ENCODE measurements at regions not wholly inside any gene's neighbourhood (a gene's known extent, or its start where the extent isn't known, plus 50 kb on each side); places are given as distances from the start of the nearest gene placed in this dataset.
"Not testable (repeated sequence)": the region's sequence is repeated elsewhere in the genome, so short reads cannot be mapped to it uniquely, and the experiment has no call there.

GRCh38 chr1:146671588-146671987 lies 266.5 kb upstream of the NBPF12 start:
- TF ChIP-seq ZNF274 (IDR thresholded peaks at IDR 0.05; ENCODE audit: low read depth, low read length); SUZ12 (IDR thresholded peaks at IDR 0.05; ENCODE audit: extremely low read depth, insufficient read depth, insufficient read length): not testable (repeated sequence)
